GM21367 (cell line): ENCODE measurements at regions not wholly inside any gene's neighbourhood (a gene's known extent, or its start where the extent isn't known, plus 50 kb on each side); places are given as distances from the start of the nearest gene placed in this dataset.
"Not testable (repeated sequence)": the region's sequence is repeated elsewhere in the genome, so short reads cannot be mapped to it uniquely, and the experiment has no call there.

Experiments used
- ATAC-seq: cut with Tn5 transposase; IDR thresholded peaks from one replicate; pipeline ENCODE4 v1.9.1; 2021; ENCODE audit not compliant: unreplicated experiment

DNA sequence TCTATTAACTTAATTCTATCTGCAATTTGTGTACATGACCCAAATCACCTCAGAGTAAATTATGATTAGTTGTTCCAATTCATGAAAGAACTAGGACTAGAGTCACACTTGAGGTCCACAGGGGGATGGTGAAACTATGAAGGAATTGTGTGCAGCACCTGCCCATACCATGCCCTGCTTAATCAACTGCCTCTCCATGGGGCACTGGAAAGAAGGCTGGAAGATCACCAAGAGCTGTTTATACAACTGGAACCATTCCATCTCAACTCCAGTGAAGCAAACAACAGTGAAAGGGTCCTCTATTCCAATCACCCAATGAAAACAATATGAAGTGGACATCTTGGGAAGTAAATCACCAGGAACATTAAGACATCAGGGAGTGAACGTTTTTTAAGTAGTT lies 98.7 kb upstream of the SEMA3D start:
- no peak for ATAC-seq

GRCh38 chr7:85275204-85275603 lies 88.3 kb upstream of the SEMA3D start:
- no peak for ATAC-seq

GRCh38 chr7:85274454-85274853 lies 87.6 kb upstream of the SEMA3D start:
- ATAC-seq: no peak

DNA sequence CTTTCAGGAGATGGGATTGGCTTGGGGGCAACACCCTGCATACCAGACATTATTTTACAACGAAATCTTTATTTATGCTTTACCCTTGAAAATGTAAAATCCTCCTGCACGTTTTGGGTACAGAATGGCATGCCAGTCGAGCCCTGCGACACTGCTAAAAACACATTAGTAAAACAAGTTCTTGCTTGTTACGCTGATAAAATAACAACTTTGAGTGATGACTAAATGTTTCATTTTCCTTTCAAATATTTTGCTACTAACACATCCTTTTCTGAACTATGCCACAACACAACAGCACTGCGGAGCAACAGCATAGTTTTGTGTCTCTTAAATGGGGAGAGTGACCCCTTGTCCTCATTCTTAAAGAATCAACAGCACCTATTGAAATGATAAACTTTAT lies 76.0 kb upstream of the SEMA3D start:
- no peak for ATAC-seq

DNA sequence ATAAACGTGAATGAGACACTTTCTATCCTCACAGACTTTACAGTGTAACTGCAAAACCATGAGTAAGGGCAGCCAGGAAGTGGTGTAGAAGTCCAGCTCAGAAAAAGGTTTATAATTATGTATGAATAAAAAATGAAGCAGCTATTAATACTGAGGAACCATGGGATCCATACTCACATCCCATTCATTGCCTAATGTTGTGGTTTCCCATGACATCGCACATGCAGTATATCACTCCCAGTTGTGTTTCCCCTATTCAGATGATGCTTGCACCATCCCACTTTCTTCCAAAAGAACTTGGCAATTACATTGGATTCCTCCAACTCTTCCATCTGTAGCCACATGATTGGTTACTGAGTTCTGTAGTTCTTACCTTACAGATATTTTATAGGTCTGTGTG lies 74.5 kb upstream of the SEMA3D start:
- no peak for ATAC-seq

- ATAC-seq: not testable (repeated sequence)
These were observed 62.9 kb upstream of the SEMA3D start for GRCh38 chr7:85249787-85250186.

DNA sequence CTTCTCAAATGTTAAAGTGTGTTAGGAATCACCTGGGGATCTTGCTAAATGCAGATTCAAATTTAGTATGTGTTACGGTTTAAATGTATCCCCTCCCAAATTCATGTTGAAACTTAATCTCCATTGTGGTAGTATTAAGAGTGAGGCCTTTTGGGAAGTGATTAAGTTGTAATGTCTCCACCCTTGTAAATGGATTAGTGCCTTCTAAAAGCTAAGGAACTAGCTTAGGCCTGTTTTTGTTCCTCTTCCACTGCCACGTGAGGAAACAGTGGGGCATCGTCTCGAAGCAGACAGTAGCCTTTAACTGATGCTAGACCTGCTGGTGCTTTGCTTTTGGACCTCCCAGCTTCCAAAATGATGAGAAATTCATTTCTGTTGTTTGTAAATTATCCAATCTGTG lies 52.3 kb upstream of the SEMA3D start:
- ATAC-seq: no peak

DNA sequence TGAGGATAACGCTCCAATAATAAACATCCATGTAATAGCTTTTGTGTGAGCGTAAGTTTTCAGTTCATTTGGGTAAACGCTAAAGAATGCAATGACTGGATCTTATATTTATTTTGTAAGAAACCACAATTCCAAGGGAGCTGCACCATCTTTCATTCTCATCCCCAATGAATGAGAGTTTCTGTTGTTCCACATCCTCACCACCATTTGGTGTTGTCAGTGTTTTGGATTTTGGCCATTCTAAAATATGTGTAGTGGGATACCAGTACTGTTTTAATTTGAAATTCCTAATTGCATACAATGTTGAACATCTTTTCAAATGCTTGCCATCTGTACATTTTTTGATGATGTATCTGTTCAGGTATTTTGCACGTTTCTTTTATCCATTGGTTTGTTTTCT lies 50.9 kb upstream of the SEMA3D start:
- no peak for ATAC-seq
